HG03097 (cell line): ENCODE measurements at regions not wholly inside any gene's neighbourhood (a gene's known extent, or its start where the extent isn't known, plus 50 kb on each side); places are given as distances from the start of the nearest gene placed in this dataset.

Experiments
- ATAC-seq: cut with Tn5 transposase; IDR thresholded peaks from one replicate; pipeline ENCODE4 v1.9.1; 2021; ENCODE audit not compliant: unreplicated experiment, low FRiP score

DNA sequence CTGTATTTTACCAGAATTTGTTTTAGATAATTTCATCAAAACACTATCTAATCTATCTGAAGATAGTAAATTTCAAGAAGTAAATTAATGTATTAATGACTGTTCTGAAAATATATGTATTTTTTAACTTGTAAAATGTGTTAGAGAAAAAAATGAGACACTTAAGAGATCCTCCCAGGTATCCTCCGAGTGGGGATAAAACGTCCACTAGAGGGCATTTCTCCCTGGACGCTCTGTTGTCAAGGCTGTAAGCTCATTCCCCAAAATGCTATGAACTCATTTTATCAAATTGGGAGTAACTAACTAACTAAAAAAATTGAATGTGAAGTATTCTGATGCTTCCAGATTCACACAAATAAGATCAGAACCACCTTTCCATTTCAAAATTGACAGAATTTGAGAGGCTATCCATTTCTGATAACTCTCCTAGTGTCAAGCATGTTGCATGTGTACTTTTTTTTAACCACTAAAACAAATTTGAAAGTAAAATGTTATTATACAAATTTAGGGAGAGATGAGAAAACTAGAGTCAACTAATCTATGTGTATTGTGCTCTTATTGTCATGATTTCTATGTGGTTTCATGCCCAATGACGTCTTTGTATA lies 337.3 kb upstream of the HS3ST1 start:
- ATAC-seq = peak; percentile 60

DNA sequence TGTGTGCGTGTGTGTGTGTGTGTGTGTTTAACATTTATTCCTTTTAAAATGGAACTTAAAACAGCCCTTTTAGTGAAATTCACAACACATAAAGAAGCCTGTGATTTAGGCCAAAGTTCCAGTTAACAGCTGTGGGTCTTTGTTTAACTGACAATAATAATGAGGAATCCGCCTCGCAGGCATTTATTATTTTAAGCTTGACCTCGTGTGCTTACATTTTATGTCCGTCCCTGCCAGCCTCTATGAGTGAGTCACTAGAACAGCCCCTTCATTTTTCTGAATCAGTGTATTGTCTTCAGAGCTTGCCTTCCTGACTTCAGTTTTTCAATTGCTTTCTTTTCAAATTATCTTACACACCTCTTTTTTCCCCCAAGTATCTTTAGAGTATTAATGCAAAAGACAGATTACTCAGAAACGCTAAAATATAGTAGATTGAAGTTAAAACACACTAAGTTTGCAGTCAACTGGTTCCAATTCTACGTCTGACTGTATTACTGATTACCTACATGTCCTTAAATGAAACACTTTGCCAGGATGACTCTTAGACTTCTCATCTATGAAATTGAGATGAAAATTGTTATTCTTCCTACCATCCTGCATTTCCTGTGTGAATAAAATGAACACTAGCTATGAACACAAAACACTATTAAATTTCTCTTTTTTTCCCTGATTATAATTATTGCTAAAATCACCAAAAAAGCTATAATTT lies 319.6 kb upstream of the HS3ST1 start:
- no peak for ATAC-seq

DNA sequence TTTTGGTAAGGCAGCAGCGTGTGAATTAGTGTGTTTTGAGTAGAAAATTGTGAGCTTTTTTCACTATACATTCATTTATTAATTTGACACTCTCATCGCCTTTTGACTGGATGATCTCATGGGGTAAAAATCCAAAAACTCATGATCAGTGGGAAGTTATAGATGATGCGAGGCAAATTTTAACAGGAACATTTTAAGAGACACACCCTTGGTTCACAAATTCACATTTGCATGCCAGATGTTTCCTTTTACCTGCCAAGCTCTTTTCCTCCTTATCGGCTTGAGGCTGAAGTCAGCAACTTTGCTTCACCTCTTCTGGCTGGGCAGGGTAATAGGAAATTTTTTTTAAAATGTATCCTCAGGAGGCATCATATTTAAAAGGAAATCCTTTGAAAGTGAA lies 318.0 kb upstream of the HS3ST1 start:
- ATAC-seq = no peak

DNA sequence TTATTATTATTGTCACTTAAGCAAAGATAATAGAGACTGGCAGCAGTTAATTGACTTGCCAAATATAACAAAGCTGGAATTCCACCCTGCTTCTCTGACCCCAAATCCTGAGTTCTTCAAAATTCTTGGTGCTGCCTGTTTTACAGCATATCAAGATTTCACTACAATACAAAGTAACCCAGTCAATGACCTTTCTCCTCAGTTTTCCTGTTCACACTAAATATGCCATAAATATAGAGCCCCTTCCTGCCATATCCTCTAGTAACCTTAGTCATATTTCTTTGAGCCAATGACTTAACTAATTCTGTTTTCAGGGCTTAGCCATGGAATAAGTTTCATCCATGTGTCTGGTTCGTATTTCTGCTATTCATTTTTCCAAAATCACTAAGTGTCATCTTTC lies 315.3 kb upstream of the HS3ST1 start:
- ATAC-seq = no peak

DNA sequence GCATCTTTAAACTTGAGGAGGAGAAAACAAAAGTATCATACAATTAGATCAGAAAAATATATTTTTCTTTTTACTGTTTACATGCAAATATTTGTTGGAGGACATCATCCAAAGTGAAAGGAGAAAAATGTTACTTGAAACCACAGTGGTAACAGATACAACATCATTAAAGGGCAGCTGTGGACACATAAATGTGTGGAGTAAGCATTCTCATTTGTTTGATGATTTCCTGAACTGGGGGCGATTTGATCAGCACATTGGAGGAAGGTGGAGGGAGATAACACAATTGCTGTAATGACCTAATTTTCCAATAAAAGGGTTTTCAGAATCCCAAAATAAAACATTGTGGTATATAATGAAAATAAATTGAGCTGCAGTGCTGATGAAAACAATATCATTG lies 314.5 kb upstream of the HS3ST1 start:
- ATAC-seq = no peak

DNA sequence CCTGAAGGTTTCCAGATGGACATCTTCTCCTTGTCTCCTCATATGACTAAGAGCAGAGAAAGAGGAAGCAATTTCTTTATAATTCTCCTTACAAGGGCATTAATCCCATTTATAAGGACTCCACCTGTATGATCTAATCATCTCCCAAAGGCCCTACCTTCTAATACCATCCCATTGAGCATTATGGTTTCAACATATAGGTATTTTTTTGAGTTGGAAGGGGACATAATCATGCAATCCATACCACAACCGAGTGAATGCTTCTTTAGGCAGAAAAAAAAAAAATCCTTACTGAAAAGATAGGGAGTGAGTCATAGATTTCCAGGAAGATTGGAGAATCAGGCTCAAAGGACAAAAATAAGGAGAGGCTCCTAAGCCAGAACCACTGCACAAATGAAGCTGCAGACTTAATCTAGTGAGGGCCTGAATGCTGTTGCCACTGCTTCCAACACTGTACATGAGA lies 312.5 kb upstream of the HS3ST1 start:
- ATAC-seq = no peak

DNA sequence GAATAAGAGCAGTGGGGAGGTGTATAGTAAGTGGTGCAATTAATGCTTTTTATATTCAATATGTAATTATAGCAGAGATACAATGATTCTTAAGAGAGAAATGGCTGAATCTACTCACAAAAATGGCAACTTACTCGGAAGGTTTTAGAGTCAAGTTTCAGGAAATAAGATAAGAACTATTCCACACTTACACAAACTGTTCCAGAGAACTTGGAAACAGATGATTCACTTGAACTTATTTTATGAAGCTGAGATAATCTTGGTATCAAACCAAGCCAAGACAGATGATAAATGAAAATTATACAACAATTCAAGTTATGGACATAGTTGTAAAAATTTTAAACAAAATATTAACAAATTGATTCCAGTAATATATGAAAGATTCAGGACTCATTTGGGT lies 311.3 kb upstream of the HS3ST1 start:
- no peak for ATAC-seq

DNA sequence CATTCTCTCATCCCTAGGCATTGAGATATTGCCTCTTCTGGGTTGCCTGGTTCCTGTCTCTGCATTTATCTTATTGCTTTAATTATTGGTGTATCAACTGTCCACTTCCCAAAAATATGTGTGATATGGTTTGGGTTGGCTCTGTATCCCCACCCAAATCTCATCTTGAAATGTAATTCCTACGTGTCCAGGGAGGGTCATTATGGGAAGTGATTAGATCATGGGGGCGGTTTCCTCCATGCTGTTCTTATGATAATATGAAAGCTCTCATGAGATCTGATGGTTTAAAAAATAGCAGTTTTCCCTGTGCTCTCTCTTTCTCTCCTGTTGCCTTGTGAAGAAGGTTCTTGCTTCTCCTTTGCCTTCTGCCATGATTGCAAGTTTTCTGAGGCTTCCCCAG lies 308.3 kb upstream of the HS3ST1 start:
- ATAC-seq = no peak

DNA sequence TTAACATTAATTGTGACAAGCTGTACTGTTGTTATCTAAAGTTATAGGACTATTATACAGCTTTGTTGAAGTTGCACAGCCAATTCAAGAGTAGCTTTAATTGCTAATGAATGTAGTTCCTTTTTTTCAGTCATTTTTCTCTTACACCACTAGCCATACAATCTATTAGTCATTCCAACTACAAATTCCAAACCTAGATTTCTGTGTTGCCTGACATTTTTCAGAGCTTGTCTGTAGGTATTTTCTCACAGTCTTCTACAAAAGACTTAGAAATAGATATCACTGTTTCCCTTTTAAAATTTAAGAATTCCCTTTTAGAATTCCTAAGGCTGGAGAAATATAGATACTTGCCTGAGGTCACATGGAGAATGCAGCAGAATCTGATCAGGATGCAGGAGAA lies 307.0 kb upstream of the HS3ST1 start:
- no peak for ATAC-seq

DNA sequence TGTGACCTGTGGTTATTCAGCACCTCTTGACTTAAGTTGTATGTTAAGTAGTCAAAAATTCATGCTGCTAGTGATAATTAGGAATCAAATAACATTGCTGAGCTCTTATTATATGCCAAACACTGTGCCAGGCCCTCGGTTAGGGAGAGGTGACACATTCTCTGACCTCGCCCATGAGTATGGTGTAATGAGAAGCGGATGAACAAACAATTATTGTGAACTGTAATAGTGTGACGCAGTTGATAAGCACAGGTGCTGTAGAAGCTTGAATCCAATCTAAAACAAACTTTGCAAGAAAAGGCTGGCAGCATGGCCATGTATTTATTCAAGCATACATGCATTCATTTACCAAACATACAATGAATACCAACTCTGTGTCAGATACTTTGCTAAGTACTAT lies 303.5 kb upstream of the HS3ST1 start:
- ATAC-seq = no peak

DNA sequence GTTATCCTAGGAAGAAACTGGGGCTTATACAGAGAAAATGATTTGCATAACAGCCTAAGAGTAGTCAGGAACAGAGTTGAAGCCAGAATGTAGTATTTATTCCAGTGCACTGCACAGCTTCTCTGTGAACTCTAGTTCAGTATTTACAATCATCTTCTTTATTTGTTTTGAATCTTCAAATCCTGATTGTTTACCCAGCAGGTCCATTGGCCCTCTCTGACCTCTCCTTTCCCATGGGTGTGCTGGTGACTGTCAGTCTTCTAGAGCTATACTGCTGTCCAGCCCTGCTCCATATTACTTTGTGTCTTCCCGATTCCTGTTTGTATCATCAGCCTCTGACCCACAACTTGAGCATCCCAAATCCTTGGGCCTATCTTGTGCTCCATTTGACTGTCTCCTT lies 301.9 kb upstream of the HS3ST1 start:
- ATAC-seq = no peak

DNA sequence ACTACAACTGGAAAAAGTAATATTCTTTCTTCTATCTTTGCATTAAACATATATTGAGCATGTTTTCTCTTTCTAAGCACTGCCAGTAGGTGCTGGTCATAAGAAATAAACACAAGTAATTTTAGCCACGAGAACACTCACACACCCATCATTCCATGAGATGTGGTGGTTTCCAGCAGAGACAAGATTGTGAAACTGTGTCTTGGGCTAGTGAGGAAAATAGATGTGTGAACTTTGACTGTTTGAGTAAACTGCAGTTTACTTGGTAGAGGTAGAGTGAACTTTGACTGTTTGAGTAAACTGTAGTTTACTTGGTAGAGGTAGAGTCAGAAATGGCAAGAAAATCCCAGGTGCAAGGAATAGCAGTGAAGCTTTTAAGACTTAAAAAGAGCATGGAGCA lies 300.9 kb upstream of the HS3ST1 start:
- ATAC-seq = no peak

DNA sequence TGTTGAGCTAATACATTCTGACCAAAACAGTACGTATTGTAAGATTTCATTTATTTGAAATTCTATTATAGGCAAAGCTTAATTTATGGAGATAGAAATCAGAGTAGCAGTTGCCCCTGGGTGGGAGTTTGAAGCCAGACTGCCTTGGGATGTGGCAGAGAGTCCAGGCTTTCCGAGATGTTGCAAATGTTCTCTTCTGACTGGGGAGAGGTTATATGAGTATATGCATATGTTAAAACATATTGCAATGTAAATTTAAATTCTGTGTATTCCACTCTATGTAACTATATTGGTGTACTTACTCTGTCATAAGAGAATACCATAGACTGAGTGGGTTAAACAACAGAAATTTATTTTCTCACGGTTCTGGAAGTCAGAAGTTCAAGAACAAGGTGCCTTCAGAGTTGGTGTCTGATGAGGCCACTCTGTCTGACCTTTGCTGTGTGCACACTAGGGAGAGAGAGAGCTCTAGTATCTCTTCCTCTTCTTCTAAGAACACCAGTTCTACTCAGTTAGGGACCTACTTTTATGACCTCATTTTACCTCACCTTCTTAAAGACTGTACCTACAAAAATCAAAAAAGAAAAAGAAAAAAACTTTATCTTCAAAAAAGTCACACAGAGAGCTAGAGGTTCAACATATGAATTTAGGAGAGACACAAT lies 299.3 kb upstream of the HS3ST1 start:
- no peak for ATAC-seq

DNA sequence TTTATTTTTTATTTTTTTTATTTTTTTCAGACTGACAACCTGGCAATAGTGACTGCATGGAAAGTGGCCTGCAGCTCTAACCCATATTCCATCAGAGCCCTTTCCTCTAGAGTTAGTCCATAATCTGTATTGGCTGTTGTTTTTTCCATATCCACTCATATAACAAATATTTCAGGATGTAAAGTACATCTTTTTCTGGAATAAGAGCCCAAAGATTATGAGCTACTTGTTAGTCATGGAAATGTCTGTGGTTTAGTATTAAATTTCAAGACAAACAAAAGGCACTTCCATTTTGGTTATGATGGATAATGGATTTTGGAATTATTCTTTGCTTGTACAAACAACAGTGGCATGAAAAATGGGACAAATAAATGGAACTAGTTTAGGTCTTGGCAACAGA lies 296.0 kb upstream of the HS3ST1 start:
- no peak for ATAC-seq

DNA sequence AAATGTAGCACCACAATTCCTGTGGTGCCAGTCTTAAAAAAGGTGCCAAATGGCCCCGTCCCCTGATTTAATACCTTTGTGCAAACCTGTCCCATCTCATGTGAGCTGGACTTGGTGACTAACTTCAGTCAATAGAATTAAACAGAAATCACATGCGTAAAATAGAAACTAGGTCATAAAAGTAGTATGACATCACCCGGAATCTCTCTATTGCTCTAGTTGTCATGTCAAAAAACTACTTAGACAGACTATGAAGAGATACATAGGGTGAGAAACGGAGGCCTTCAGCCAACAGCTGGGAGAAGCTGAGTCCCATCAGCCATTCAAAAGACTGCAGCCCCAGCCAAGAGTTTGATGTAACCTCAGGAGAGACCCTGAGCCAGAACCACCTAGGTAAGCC lies 293.5 kb upstream of the HS3ST1 start:
- no peak for ATAC-seq

DNA sequence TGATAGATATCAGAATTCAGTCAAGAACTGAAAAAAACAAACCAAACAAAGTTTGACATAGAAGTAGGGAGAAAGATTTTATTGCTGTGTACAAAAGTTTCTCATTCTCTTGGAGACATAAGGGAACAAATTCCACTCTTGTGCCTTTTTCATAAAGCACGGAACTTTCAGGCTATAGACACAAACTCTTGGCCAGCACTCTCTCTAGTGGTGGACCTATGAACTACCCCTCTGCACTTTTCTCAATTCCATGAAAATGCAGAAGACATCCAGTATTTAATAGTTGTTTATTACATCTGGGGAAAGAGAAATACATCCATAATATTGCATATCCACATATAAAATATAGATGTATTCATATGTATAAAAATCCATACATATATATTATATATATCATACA lies 291.6 kb upstream of the HS3ST1 start:
- ATAC-seq = no peak

DNA sequence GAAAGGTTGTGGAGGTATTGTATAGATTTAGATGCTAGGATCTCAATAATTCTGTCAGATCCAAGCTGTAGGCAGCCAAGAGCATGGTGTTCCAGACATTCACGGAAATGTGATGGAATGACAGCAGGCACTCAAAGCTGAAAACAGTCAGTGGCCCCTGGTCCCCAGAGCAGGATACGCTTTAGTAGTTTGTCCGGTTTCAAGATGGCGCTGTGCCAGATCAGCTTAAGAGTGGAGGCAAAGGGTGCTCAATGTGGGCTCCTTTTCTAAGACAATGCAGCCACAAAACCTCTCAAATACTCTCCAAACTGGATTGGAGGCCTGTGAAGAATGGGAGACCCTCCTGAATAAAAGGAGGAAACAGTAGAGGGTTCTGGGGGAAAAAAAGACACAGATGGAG lies 291.2 kb upstream of the HS3ST1 start:
- no peak for ATAC-seq

DNA sequence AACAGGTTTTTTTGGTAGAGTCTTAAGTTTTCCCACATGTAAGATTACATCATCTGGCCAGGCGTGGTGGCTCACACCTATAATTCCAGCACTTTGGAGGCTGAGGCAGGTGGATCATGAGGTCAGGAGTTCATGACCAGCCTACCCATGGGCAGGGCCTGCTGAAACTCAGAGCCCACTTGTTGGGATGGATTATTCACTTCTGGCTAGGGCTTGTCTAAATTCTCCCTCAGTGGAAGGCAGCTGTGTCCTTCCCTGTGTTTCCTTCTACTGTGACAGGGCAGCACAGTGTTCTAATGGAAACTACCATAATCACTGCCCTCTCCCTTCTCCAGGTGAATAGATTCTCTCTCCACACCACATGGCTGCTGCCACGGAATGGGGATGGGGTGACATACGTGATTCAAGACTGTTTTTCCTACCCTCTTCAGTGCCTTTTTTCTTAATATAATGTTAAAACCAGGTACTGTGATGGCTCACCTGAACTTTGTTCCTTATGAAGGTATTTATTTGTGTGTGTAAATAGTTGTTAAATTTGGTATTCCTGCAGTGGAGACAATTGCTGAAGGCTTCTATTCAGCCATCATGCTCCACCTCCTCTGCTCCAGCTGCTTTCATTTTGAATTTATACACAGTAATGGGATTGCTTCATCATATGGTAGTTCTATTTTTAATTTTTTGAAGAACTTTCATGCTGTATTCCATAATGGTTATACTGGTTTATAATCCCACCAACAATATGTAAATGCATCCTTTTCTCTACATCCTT lies 287.2 kb upstream of the HS3ST1 start:
- no peak for ATAC-seq

DNA sequence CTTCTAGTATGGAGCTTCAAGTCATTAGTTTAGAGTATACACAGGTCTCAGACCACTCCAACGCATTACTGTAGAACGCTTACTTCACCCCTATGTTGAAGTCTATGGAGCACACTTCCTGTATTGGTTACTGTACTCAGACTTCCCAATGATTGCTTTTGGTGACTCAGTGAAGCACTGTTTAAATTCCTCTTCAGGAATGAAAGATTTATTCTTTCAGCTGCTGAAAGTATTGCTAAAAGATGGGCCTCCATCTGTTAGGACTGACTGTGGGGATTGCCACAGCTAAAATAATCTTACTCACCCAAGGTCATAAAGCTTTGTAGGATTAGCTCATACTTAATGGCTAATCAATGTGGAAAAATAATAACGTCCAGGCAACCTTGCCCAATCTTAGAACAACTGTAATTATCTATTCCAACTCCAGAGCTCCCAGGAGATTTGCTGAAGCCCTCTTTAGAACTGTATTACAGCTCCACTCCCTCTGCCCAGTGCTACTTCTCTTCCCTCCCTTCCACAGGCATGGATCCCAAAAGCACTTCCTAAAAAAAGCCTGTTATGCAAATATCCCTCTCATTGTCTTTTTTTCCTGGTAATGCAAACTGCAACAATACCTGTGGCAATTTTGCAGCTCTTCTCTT lies 281.9 kb upstream of the HS3ST1 start:
- ATAC-seq = no peak

DNA sequence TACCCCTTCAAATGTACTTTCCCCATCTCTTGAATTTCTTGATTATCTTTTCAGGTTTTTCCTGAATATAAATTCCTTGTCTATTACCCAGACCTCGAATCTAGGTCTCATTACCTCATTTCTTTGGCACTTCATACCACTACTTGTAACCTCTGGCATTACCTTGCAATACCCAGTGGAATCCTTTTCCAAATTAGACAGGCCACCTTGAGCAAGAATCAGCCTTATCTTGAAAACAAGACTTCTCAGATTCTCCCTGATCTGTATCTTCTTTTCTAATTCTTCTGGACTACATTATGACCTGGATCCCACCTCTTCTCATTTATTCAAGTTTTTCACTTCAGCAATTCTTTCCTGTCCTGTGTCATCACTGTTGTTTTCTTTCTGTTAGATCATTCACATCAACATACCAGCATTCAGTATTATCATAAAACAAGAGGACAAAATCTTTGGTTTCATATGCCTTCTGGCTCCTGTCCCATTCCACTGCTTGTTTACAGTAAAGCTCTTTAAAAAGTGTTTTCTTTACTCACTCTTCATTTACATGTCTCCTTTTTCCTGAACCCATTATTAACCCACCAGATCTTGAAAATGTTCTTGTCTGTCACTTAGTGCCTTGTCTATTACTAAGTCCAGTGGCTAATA lies 275.6 kb upstream of the HS3ST1 start:
- ATAC-seq = no peak
